ENCODE measurements at regions not wholly inside any gene's neighbourhood (a gene's known extent, or its start where the extent isn't known, plus 50 kb on each side); places are given as distances from the start of the nearest gene placed in this dataset.

GRCh38 chr2:160616149-160616548 lies 122.5 kb upstream of the RBMS1 start:
- TF ChIP-seq CTCF (IDR thresholded peaks at IDR 0.05) (no peak), POLR2A (IDR thresholded peaks at IDR 0.05) (no peak), EP300 (IDR thresholded peaks at IDR 0.05) (no peak)

Data from tibial nerve (tissue), 4 donors.